Adrenal gland (tissue), 5 donors: ENCODE measurements at regions not wholly inside any gene's neighbourhood (a gene's known extent, or its start where the extent isn't known, plus 50 kb on each side); places are given as distances from the start of the nearest gene placed in this dataset.

Source experiments
- POLR2A ChIP-seq, 2 donors: fragments of 450-650 bp; IDR thresholded peaks; one replicate each; pipeline ENCODE4 v1.6.1; 2017; ENCODE audit warnings: antibody characterized with exemption in 2 of 2, mild to moderate bottlenecking in 2 of 2, moderate library complexity in 1 of 2
- TF ChIP-seq, protein P1 (sequence below), 6 experiments: fragments of 450-650 bp in 4 of 6; fragments of 200-600 bp in 2 of 6; sonication (generic) in 1 of 6; IDR thresholded peaks; 1 replicate in 5 of 6; 2 replicates in 1 of 6; pipeline versions ENCODE4 v1.5.1 to v1.8.0; 2016 to 2021; ENCODE audit warnings: antibody characterized with exemption in 6 of 6, mild to moderate bottlenecking in 2 of 6, moderate library complexity in 1 of 6
- donor health status: DM: no; HTN: no; CAD: no.

DNA sequence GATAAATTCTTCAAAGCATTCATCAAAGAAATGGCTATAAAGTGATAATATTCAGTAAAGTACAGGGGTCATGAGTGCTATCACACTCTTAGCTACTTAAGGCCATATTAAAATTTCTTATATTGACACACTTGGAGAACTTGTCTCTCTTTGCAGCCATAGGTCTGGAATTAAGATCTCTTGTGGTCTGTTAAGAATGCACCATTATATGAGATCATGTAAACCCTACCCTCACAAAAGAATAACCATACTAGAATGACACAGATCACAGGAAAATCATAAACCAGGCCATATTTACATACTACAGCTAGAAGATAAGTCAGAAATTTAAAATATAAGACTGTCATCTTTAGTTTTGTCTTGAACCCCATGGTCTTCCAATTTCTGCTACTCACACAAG lies 434.3 kb downstream of the PDGFC start:
- TF ChIP-seq, protein P1, sequence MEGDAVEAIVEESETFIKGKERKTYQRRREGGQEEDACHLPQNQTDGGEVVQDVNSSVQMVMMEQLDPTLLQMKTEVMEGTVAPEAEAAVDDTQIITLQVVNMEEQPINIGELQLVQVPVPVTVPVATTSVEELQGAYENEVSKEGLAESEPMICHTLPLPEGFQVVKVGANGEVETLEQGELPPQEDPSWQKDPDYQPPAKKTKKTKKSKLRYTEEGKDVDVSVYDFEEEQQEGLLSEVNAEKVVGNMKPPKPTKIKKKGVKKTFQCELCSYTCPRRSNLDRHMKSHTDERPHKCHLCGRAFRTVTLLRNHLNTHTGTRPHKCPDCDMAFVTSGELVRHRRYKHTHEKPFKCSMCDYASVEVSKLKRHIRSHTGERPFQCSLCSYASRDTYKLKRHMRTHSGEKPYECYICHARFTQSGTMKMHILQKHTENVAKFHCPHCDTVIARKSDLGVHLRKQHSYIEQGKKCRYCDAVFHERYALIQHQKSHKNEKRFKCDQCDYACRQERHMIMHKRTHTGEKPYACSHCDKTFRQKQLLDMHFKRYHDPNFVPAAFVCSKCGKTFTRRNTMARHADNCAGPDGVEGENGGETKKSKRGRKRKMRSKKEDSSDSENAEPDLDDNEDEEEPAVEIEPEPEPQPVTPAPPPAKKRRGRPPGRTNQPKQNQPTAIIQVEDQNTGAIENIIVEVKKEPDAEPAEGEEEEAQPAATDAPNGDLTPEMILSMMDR (IDR thresholded peaks at IDR 0.05) = no peak
- TF ChIP-seq POLR2A (IDR thresholded peaks at IDR 0.05) = no peak
